Adrenal gland (tissue), 5 donors: ENCODE measurements at regions not wholly inside any gene's neighbourhood (a gene's known extent, or its start where the extent isn't known, plus 50 kb on each side); places are given as distances from the start of the nearest gene placed in this dataset.

Source experiments
- CTCF ChIP-seq, 6 experiments: fragments of 450-650 bp in 4 of 6; fragments of 200-600 bp in 2 of 6; sonication (generic) in 1 of 6; IDR thresholded peaks; 1 replicate in 5 of 6; 2 replicates in 1 of 6; pipeline versions ENCODE4 v1.5.1 to v1.8.0; 2016 to 2021; ENCODE audit warnings: antibody characterized with exemption in 6 of 6, mild to moderate bottlenecking in 2 of 6, moderate library complexity in 1 of 6
- POLR2A ChIP-seq, 2 donors: fragments of 450-650 bp; IDR thresholded peaks; one replicate each; pipeline ENCODE4 v1.6.1; 2017; ENCODE audit warnings: antibody characterized with exemption in 2 of 2, mild to moderate bottlenecking in 2 of 2, moderate library complexity in 1 of 2
- donor health status: DM: no; HTN: no; CAD: no.

- no peak for TF ChIP-seq CTCF (IDR thresholded peaks at IDR 0.05)
- no peak for TF ChIP-seq POLR2A (IDR thresholded peaks at IDR 0.05)
These were observed 83.0 kb upstream of the COL11A1 start for GRCh38 chr1:103191327-103191726.
